SK-N-SH treated with all-trans-retinoic acid at 6 μM for 48 hours (cell line): ENCODE measurements at regions not wholly inside any gene's neighbourhood (a gene's known extent, or its start where the extent isn't known, plus 50 kb on each side); places are given as distances from the start of the nearest gene placed in this dataset.

Experiments
- ATAC-seq: fragments of 200-7000 bp; cut with Tn5 transposase; 3 replicates; pipeline ENCODE4 v1.9.1; 2020; ENCODE audit warnings: mild to moderate bottlenecking, moderate library complexity
- ARNTL ChIP-seq: fragments of 450-650 bp; formaldehyde crosslinking; IDR thresholded peaks from 2 replicates; pipeline ENCODE4 v1.5.0; 2020; ENCODE audit warnings: low read depth, mild to moderate bottlenecking, moderate library complexity, borderline replicate concordance
- BACH2 ChIP-seq: fragments of 250-450 bp; sonication (Bioruptor Pico); IDR thresholded peaks from 2 replicates; pipeline ENCODE4 v1.9.0; 2021; ENCODE audit warnings: mild to moderate bottlenecking, borderline replicate concordance
- CSDC2 ChIP-seq: fragments of 250-450 bp; sonication (Bioruptor Pico); IDR thresholded peaks from 2 replicates; pipeline ENCODE4 v1.5.0; 2020; ENCODE audit warnings: mild to moderate bottlenecking, moderate library complexity
- GLIS3 ChIP-seq: fragments of 250-450 bp; sonication (Bioruptor Pico); IDR thresholded peaks from 2 replicates; pipeline ENCODE4 v1.5.0; 2020; ENCODE audit warnings: mild to moderate bottlenecking, moderate library complexity
- ISL1 ChIP-seq: fragments of 250-450 bp; sonication (Bioruptor Pico); IDR thresholded peaks from 2 replicates; pipeline ENCODE4 v2.1.2; 2022; ENCODE audit warnings: mild to moderate bottlenecking, moderate library complexity
- OSR1 ChIP-seq: fragments of 250-450 bp; sonication (Bioruptor Pico); IDR thresholded peaks from 2 replicates; pipeline ENCODE4 v1.8.0; 2022; ENCODE audit warnings: moderate library complexity, mild to moderate bottlenecking, inconsistent platforms
- PPARA ChIP-seq: fragments of 250-450 bp; sonication (Bioruptor Pico); IDR thresholded peaks from 2 replicates; pipeline ENCODE4 v1.5.0; 2020; ENCODE audit warnings: mild to moderate bottlenecking, borderline replicate concordance
- SNAI2 ChIP-seq: fragments of 250-450 bp; sonication (Bioruptor Pico); IDR thresholded peaks from 2 replicates; pipeline ENCODE4 v1.5.0; 2020; ENCODE audit warnings: mild to moderate bottlenecking, moderate library complexity
- TCF4 ChIP-seq: fragments of 250-450 bp; sonication (Bioruptor Pico); IDR thresholded peaks from 2 replicates; pipeline ENCODE4 v1.8.0; 2021; ENCODE audit warnings: mild to moderate bottlenecking, moderate library complexity, borderline replicate concordance
- TOX ChIP-seq: fragments of 250-450 bp; sonication (Bioruptor Pico); IDR thresholded peaks from 2 replicates; pipeline ENCODE4 v1.8.0; 2021; ENCODE audit warnings: mild to moderate bottlenecking, moderate library complexity, borderline replicate concordance
- ZC3H10 ChIP-seq: fragments of 250-450 bp; sonication (Bioruptor Pico); IDR thresholded peaks from 2 replicates; pipeline ENCODE4 v1.5.1; 2021; ENCODE audit warnings: mild to moderate bottlenecking, moderate library complexity
- ZFP3 ChIP-seq: fragments of 250-450 bp; sonication (Bioruptor Pico); IDR thresholded peaks from 2 replicates; pipeline ENCODE4 v1.5.0; 2020; ENCODE audit warnings: mild to moderate bottlenecking, moderate library complexity
- ZFP30 ChIP-seq: fragments of 450-650 bp; formaldehyde crosslinking; IDR thresholded peaks from 2 replicates; pipeline ENCODE4 v1.5.0; 2022; ENCODE audit warnings: mild to moderate bottlenecking, moderate library complexity
- ZNF565 ChIP-seq: fragments of 450-650 bp; formaldehyde crosslinking; conservative IDR thresholded peaks from 2 replicates; pipeline ENCODE4 v1.5.0; 2020; ENCODE audit warnings: low read depth, mild to moderate bottlenecking, moderate library complexity
- ZNF70 ChIP-seq: fragments of 450-650 bp; formaldehyde crosslinking; IDR thresholded peaks from 2 replicates; pipeline ENCODE4 v1.5.0; 2020; ENCODE audit warnings: mild to moderate bottlenecking, moderate library complexity
- ZNF8 ChIP-seq: fragments of 450-650 bp; formaldehyde crosslinking; IDR thresholded peaks from 2 replicates; pipeline ENCODE4 v1.5.0; 2020; ENCODE audit warnings: mild to moderate bottlenecking, moderate library complexity
- TF ChIP-seq, protein P1 (sequence below): fragments of 250-450 bp; sonication (Bioruptor Pico); IDR thresholded peaks from 2 replicates; pipeline ENCODE4 v1.5.1; 2021; ENCODE audit warnings: mild to moderate bottlenecking, moderate library complexity
- TF ChIP-seq, protein P2 (sequence below): fragments of 250-450 bp; sonication (Bioruptor Pico); IDR thresholded peaks from 2 replicates; pipeline ENCODE4 v1.5.0; 2020; ENCODE audit warnings: mild to moderate bottlenecking, moderate library complexity
- TF ChIP-seq, protein P3 (sequence below): fragments of 250-450 bp; sonication (Bioruptor Pico); IDR thresholded peaks from 2 replicates; pipeline ENCODE4 v1.5.1; 2020; ENCODE audit warnings: low read depth, mild to moderate bottlenecking, moderate library complexity
- TF ChIP-seq, protein P4 (sequence below): fragments of 250-450 bp; sonication (Bioruptor Pico); IDR thresholded peaks from 2 replicates; pipeline ENCODE4 v1.8.0; 2020; ENCODE audit warnings: mild to moderate bottlenecking, moderate library complexity, borderline replicate concordance
- TF ChIP-seq, protein P5 (sequence below): fragments of 250-450 bp; sonication (Bioruptor Pico); IDR thresholded peaks from 2 replicates; pipeline ENCODE4 v1.8.0; 2021; ENCODE audit warnings: low read depth, mild to moderate bottlenecking, moderate library complexity, borderline replicate concordance

DNA sequence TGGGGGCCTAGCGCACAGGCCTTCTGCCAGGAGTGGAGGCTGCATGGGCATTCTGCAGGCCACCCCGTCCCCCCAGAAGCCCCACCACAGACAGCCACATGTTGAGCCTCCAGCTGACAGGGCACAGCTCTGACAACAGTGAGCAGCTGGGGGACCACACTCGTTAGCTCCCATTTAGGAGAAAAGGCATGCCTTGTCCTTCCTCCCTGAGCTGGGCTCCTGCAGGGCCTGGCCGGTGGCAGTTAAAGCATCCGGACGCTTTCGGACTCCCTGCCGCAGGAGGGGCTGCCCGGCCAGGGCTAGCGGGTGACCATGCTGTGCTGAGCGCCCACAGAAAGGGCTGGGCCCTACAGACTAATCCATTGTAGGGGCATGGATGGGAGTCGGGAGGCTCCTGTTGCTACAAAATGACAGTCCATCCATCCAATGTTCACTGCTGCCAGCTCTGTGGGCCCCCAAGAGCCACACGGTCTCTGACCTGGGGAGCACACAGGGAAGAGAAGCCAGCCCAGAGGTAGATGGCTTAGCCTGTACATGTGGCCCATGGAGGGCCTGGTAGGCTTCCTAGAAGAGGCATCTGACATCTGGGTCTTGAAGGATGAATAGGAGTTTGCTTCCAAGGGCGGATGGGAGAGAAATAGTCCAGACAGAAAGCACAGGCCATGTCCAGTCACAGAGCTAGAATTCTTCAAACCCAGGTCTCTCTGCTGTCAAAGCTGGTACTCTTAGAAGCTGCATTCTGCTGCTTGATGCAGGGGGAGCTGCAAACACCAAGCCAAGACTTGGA, 116.5 kb upstream of the VSTM2B start:
- no peak for ATAC-seq
- TF ChIP-seq TOX (CRISPR knock-in tag) (no peak), ZC3H10 (CRISPR knock-in tag) (no peak), ZFP3 (CRISPR knock-in tag) (peak; percentile 81)

DNA sequence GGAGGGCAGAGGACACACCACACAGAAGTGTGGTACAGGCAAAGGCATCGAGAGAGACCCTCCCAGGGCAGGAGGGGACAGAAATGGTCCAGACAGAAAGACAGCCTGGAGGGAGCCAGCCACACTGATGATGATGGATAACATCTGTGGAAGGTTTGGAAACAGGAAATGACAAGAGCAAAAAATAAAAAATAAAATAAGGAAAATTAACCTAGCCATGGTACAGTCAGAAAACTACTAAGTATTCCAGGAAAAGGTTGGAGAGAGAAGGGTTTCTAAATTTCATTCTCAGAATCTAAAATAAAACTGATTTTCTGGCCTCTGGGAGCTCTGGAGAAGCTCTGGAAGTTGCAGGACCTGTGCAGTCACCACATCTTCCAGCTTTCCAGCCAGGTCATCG, 115.2 kb upstream of the VSTM2B start:
- ATAC-seq = no peak
- TF ChIP-seq ZC3H10 (CRISPR knock-in tag) = no peak
- TF ChIP-seq TOX (CRISPR knock-in tag) = no peak
- no peak for TF ChIP-seq ARNTL (CRISPR knock-in tag)
- no peak for TF ChIP-seq ZFP3 (CRISPR knock-in tag)
- no peak for TF ChIP-seq ISL1
- no peak for TF ChIP-seq SNAI2 (CRISPR knock-in tag)
- TF ChIP-seq, protein P1, sequence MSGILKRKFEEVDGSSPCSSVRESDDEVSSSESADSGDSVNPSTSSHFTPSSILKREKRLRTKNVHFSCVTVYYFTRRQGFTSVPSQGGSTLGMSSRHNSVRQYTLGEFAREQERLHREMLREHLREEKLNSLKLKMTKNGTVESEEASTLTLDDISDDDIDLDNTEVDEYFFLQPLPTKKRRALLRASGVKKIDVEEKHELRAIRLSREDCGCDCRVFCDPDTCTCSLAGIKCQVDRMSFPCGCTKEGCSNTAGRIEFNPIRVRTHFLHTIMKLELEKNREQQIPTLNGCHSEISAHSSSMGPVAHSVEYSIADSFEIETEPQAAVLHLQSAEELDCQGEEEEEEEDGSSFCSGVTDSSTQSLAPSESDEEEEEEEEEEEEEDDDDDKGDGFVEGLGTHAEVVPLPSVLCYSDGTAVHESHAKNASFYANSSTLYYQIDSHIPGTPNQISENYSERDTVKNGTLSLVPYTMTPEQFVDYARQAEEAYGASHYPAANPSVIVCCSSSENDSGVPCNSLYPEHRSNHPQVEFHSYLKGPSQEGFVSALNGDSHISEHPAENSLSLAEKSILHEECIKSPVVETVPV = no peak
- TF ChIP-seq BACH2 (CRISPR knock-in tag) = no peak
- no peak for TF ChIP-seq PPARA (CRISPR knock-in tag)
- no peak for TF ChIP-seq OSR1 (CRISPR knock-in tag)
- no peak for TF ChIP-seq ZFP30 (CRISPR knock-in tag)
- no peak for TF ChIP-seq ZNF8 (CRISPR knock-in tag)
- TF ChIP-seq, protein P2, sequence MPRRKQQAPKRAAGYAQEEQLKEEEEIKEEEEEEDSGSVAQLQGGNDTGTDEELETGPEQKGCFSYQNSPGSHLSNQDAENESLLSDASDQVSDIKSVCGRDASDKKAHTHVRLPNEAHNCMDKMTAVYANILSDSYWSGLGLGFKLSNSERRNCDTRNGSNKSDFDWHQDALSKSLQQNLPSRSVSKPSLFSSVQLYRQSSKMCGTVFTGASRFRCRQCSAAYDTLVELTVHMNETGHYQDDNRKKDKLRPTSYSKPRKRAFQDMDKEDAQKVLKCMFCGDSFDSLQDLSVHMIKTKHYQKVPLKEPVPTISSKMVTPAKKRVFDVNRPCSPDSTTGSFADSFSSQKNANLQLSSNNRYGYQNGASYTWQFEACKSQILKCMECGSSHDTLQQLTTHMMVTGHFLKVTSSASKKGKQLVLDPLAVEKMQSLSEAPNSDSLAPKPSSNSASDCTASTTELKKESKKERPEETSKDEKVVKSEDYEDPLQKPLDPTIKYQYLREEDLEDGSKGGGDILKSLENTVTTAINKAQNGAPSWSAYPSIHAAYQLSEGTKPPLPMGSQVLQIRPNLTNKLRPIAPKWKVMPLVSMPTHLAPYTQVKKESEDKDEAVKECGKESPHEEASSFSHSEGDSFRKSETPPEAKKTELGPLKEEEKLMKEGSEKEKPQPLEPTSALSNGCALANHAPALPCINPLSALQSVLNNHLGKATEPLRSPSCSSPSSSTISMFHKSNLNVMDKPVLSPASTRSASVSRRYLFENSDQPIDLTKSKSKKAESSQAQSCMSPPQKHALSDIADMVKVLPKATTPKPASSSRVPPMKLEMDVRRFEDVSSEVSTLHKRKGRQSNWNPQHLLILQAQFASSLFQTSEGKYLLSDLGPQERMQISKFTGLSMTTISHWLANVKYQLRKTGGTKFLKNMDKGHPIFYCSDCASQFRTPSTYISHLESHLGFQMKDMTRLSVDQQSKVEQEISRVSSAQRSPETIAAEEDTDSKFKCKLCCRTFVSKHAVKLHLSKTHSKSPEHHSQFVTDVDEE (CRISPR knock-in tag) = no peak
- no peak for TF ChIP-seq GLIS3 (CRISPR knock-in tag)
- TF ChIP-seq, protein P3, sequence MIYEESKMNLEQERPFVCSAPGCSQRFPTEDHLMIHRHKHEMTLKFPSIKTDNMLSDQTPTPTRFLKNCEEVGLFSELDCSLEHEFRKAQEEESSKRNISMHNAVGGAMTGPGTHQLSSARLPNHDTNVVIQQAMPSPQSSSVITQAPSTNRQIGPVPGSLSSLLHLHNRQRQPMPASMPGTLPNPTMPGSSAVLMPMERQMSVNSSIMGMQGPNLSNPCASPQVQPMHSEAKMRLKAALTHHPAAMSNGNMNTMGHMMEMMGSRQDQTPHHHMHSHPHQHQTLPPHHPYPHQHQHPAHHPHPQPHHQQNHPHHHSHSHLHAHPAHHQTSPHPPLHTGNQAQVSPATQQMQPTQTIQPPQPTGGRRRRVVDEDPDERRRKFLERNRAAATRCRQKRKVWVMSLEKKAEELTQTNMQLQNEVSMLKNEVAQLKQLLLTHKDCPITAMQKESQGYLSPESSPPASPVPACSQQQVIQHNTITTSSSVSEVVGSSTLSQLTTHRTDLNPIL (CRISPR knock-in tag) = no peak
- no peak for TF ChIP-seq TCF4 (CRISPR knock-in tag)
- TF ChIP-seq, protein P4, sequence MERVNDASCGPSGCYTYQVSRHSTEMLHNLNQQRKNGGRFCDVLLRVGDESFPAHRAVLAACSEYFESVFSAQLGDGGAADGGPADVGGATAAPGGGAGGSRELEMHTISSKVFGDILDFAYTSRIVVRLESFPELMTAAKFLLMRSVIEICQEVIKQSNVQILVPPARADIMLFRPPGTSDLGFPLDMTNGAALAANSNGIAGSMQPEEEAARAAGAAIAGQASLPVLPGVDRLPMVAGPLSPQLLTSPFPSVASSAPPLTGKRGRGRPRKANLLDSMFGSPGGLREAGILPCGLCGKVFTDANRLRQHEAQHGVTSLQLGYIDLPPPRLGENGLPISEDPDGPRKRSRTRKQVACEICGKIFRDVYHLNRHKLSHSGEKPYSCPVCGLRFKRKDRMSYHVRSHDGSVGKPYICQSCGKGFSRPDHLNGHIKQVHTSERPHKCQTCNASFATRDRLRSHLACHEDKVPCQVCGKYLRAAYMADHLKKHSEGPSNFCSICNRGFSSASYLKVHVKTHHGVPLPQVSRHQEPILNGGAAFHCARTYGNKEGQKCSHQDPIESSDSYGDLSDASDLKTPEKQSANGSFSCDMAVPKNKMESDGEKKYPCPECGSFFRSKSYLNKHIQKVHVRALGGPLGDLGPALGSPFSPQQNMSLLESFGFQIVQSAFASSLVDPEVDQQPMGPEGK (CRISPR knock-in tag) = no peak
- TF ChIP-seq ZNF70 (CRISPR knock-in tag) = no peak
- TF ChIP-seq, protein P5, sequence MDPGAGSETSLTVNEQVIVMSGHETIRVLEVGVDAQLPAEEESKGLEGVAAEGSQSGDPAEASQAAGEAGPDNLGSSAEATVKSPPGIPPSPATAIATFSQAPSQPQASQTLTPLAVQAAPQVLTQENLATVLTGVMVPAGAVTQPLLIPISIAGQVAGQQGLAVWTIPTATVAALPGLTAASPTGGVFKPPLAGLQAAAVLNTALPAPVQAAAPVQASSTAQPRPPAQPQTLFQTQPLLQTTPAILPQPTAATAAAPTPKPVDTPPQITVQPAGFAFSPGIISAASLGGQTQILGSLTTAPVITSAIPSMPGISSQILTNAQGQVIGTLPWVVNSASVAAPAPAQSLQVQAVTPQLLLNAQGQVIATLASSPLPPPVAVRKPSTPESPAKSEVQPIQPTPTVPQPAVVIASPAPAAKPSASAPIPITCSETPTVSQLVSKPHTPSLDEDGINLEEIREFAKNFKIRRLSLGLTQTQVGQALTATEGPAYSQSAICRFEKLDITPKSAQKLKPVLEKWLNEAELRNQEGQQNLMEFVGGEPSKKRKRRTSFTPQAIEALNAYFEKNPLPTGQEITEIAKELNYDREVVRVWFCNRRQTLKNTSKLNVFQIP (CRISPR knock-in tag) = no peak
- TF ChIP-seq CSDC2 (CRISPR knock-in tag) = no peak

DNA sequence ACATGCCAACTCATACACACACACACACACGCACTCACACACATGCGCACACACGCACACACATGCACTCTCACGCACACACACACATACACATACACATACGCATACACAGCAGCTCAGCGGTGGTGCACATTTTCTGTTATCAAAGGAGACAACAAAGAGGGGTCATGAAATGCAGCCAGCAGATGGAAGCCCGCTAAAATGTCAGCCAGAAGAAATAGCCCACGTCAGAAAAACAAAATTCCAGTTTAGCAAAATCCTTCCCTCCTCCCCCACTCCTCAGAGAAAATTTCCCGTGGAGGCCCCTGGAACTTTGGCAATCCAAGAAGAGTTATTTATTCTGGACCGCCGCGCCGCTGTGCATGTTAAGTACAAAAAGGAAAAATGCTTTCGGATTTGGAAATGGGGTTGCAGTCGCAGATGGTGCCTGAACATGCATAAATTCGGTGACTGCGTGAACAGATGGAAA, 114.6 kb upstream of the VSTM2B start:
- no peak for ATAC-seq
- TF ChIP-seq, protein P2 (CRISPR knock-in tag) = no peak
- TF ChIP-seq, protein P5 (CRISPR knock-in tag) = no peak
- TF ChIP-seq ARNTL (CRISPR knock-in tag) = no peak
- TF ChIP-seq ISL1 = no peak
- no peak for TF ChIP-seq SNAI2 (CRISPR knock-in tag)
- TF ChIP-seq, protein P1 = no peak
- TF ChIP-seq ZNF565 (CRISPR knock-in tag) = no peak
